Activated CD8-positive, alpha-beta memory T cell treated with anti-CD3 and anti-CD28 coated beads for 24 hours (primary cell): ENCODE measurements at regions not wholly inside any gene's neighbourhood (a gene's known extent, or its start where the extent isn't known, plus 50 kb on each side); places are given as distances from the start of the nearest gene placed in this dataset.

Source experiments
- DNase-seq: peaks from one replicate; pipeline ENCODE4 v3.0.0-alpha.2; 2020

DNA sequence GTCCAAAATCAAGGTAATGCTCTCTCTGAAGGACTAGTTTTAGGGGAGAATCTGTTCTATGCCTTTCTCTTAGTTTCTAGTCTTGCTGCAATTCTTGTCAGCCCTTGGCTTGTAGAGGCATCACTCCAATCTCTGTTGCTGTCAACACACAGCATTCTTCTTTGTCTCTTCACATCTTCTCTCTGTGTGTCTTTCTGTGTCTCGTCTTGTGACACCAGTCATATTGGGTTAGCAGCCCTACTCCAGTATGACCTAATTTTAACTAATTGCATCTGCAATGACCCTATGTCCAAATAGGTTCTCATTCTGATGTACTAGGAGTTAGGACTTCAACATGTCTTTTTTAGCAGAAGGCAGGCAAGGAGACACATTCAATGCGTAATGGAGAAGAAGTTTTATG, 1110.6 kb downstream of the DTWD2 start:
- DNase-seq: no peak

DNA sequence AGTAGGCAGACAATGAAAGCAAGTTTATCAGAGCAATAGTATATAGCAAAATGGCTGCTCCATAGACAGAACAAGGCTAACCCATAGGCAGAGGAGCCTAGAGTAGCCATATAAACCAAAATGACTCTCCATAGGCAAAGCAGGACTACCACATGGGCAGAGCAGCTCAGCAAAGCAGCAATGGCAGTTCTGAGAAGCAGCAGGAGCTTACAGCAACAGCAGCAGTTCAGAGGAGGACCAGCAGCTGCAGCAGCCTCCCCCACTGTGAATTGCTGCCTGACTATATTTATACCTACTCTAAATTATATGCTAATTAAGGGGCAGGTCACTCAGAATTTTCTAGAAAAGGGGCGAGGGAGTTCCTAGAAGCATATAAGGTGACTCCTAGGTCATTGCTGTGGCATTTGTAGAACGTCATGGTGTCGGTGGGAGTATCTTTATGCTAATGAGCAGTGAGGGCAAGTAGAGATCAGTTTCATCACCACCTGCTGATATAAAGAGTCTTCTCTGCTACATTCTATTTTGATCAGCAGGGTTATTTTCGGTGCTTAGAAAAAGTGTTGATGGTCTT, 1115.5 kb downstream of the DTWD2 start:
- DNase-seq: no peak

DNA sequence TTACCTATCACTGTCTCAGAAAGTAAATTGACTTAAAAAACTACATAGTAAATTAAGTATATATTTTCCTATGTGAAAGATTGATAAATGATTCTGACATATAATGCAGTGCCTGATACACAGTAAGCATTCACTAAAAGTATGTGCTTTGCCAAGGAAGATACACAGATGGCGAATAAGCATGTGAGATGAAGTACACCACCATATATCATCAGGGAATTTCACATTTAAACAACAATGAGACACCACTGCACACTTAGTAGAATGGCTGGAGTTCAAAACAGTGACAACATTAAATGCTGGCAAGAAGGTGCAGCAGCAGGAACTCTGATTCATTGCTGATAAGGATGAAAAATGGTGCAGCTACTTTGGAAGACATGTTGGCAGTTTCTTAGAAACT, 1118.8 kb downstream of the DTWD2 start:
- DNase-seq: no peak

- DNase-seq: no peak
Observed at GRCh38 chr5:117863586-117864296, 1124.6 kb downstream of the DTWD2 start.

- no peak for DNase-seq
Observed at GRCh38 chr5:117860550-117860949, 1127.8 kb downstream of the DTWD2 start.

GRCh38 chr5:117859176-117859575, 1129.2 kb downstream of the DTWD2 start:
- DNase-seq: no peak

GRCh38 chr5:117856713-117857112, 1131.6 kb downstream of the DTWD2 start:
- DNase-seq: no peak

DNA sequence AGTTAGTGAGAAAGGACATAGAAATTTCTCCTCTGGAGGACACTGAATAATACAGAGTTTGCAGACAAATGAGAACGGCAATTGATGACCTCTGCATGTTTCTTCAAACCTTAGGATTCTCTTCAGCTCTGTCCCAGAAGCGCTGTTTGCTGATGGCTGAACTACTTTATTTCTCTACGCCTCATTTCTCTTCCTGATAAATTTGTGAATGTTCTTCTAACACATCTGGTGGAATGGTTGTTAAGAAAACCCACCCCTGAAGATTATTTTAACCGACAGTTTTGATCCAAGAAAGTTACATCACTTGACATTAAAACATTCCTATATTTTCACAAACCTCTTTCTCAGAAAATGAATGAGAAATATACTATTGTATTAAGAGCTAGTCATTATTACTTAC, 1150.6 kb downstream of the DTWD2 start:
- no peak for DNase-seq

DNA sequence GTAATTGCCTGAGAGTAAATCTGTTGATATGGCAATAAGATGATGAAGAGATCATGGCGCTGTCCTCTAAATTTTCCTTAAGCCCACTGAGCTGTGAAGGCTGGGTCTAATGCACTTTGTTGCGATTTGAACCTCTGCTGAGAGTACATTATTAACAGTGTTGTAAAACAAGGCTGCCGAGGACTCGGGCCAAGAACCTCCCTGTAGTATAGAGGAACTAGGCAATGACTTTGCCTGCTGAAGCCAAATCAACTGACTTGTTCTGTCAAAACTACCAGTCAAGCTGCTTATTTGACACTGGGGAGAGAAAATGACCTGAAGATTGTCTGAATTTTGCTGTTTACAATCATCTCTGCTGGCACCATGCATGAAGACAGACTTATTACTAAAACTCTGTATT, 1154.7 kb downstream of the DTWD2 start:
- no peak for DNase-seq

DNA sequence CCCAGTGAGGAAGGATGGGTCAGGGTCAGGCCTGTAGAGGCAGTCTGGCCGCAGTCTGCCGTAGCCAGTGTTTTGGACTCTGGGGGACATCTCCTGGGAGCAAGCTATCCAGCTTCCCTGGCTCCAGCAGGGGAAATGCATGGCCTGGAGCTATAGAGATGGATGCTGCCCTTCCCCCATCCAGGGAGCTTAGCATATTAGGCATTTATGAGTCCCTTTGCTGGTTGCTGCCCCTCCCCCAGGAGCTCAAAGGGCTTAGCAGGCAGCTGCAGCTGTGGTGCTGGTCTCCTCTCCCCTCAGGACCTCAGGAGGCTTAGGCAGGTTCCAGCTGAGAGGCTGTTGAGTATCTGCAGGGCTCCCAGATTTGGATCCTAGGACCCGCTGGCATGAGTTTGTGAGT, 1158.7 kb downstream of the DTWD2 start:
- DNase-seq: no peak

GRCh38 chr5:117813850-117814249, 1174.5 kb downstream of the DTWD2 start:
- DNase-seq: no peak

- DNase-seq: no peak
Observed at GRCh38 chr5:117812861-117813260, 1175.5 kb downstream of the DTWD2 start.

DNA sequence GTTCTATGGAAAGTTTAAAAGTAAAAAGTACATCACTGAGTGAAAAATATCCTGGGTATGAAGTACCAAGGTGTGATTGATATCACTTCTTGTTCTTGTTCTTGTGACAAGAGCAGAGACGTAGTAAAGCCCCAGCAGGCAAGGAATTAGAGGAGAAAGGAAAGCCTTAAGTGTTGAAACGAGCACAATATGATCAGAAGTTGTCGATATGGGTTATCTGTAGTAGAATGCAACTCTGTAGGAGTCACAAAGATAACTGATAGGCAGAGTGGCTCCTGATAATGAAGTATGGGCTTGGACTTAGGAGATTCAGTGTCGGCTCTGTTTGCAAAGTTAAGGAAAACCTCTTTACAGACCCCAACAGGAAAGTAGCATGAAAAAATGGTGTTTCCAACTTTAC, 1179.1 kb downstream of the DTWD2 start:
- DNase-seq: no peak

- no peak for DNase-seq
Observed at GRCh38 chr5:117805058-117805457, 1183.3 kb downstream of the DTWD2 start.

- DNase-seq: no peak
Observed at GRCh38 chr5:117803533-117803932, 1184.8 kb downstream of the DTWD2 start.

DNA sequence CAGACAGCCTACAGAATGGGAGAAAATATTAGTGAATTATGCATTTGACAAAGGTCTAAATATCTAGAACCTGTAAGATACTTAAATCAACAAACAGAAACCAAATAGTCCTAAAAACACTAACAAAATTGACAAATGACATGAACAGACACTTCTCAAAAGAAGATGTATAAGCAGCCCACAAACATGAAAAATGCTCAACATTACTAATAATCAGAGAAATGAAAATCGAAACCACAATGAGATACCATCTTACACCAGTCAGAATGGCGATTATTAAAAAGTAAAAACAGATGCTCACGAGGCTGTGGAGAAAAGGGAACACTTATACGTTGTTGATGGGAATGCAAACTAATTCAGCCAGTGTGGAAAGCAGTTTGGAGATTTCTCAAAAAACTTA, 1186.8 kb downstream of the DTWD2 start:
- DNase-seq: no peak

GRCh38 chr5:117800261-117800660, 1188.1 kb downstream of the DTWD2 start:
- DNase-seq: no peak

DNA sequence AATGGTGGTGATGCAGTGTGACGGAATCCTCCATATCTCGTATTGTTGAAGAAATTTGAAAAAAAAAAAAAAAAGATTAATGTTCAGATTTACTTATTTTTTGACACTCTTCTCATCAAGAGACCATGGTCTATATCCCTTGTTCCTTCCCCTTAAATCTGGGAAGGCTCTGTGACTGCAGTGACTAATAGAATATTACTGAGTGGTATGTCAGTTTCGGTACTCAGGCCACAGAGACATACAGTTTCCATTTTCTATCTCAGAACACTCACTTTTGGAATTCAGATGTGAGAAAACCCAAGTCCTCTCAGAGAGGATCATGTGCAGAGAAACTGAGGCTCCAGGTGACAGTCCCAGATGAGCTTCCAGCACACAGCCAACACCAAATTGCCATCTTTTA, 1193.5 kb downstream of the DTWD2 start:
- no peak for DNase-seq

DNA sequence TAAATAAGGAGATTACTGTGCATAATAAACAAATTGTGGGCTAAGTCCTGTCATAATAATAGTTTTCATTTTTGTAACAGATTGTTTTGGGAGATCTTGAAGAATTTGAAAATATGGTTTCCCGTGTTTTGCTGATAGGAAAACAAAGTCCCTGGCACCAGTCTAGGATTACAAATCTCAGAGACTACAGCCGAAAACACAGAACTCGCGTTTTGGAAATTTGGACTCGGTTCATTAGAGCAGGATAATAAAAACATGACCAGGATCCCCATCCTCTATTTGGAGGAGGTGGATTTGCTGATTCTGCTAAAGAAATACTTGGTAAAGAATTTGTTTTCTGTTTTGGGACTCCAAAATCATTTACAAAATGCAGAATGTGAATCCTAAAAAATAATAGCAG, 1194.4 kb downstream of the DTWD2 start:
- no peak for DNase-seq

DNA sequence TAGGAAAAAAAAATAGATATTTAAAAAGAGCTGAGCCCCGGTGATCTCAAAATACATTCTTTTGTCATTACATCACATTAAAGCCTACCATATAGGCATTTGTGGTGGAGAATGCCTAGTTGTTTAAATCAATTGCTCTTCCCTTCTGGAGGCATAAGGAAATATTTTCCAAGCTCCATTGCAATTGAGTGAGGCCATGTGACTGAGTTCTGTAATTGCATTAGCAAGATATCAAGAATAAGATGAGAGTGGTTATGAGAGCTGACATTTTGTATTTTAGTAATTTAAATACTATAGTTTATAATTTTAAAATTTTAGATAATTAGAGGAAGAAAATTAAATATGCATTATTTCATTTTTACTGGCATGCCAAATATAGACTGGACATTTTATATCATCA, 1195.9 kb downstream of the DTWD2 start:
- no peak for DNase-seq

DNA sequence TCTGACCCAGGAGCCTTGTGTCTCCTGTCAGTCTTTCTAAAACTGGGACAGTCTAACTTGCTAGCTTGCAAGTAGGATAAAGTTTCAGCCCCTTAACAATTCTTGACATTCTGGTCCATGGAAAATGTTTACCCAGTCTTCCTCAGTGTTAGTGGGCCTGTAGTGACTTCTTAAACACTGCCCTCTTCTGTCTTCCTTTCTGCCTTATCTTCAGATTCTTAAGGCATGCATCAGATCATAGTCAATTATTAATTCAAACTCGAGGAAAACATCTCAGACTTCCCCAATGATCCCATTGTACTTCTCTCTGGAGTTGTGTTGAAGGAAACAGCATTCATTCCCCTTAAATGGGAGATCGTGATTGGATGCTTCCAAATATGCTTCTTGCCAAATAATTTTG, 1199.8 kb downstream of the DTWD2 start:
- DNase-seq: no peak

- DNase-seq: no peak
Observed at GRCh38 chr5:117779171-117779570, 1204.5 kb upstream of the SEMA6A start.

DNA sequence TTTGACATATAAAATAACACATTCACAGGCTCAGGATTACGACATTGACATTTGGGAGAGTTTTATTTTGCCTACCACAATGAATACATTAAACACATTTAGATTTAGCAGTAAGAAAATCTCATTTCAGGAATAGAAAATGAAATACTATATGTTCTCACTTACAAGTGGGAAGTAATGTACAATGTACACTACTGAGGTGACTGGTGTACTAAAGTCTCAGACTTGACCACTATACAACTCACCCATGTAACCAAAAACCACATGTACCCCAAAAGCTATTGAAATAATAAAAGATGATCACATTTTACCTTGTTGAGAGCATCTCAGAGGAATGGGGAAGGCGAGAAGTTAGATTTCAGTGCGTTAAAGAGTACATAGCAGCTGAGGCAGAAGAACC, 1202.4 kb upstream of the SEMA6A start:
- DNase-seq: no peak

GRCh38 chr5:117769877-117770276, 1195.3 kb upstream of the SEMA6A start:
- no peak for DNase-seq

GRCh38 chr5:117763271-117763670, 1188.6 kb upstream of the SEMA6A start:
- DNase-seq: no peak
